ENCODE measurements at regions not wholly inside any gene's neighbourhood (a gene's known extent, or its start where the extent isn't known, plus 50 kb on each side); places are given as distances from the start of the nearest gene placed in this dataset.

- CTCF ChIA-PET: no interaction called here
- RAD21 ChIA-PET (ENCODE audit: low non-redundant PET in 1 of 2, low total read pairs in 2 of 2, uncharacterized antibody in 2 of 2, unreplicated experiment in 2 of 2): no interaction called here
- POLR2A ChIA-PET: no interaction called here
Observed at GRCh38 chr10:9219860-9220259, 1165.4 kb downstream of the GATA3 start.

More at GRCh38 chr10:9219860-9220259, 1165.4 kb downstream of the GATA3 start:
- TF ChIP-seq SIN3A (IDR thresholded peaks at IDR 0.05; ENCODE audit: low read depth) (no peak), CTCF (IDR thresholded peaks at IDR 0.05 in 2 of 3, conservative IDR thresholded peaks at IDR 0.05 in 1 of 3; ENCODE audit: borderline replicate concordance in 1 of 3, insufficient read depth in 1 of 3, low read depth in 2 of 3, low read length in 2 of 3) (no peak), REST (IDR thresholded peaks at IDR 0.05; ENCODE audit: low read depth) (no peak), EZH2 (IDR thresholded peaks at IDR 0.05) (no peak), ZBTB33 (IDR thresholded peaks at IDR 0.05; ENCODE audit: extremely low read depth, insufficient replicate concordance, low read length) (no peak), FOSL1 (IDR thresholded peaks at IDR 0.05; ENCODE audit: low read depth) (no peak)
- Histone ChIP-seq H3K27ac (ENCODE audit: low read depth, low read length) (no peak overlapping the region), H3K9ac (ENCODE audit: low read length) (no peak overlapping the region), H3K9me2 (ENCODE audit: insufficient read depth) (no peaks in the 10 kb centered on the region), H3K36me3 (ENCODE audit: control insufficient read depth in 1 of 2, insufficient read depth in 2 of 2, low read length in 2 of 2) (no peaks in the 10 kb centered on the region), H3K27me3 (ENCODE audit: insufficient read depth, low read length) (no peaks in the 10 kb centered on the region), H3K9me3 (ENCODE audit: control insufficient read depth in 1 of 2, insufficient read depth in 1 of 2, low read depth in 1 of 2, low read length in 2 of 2) (peaks cover 0 to 8% of the 10 kb centered on the region in 2 experiments; a peak in 2 of 4 replicates), H2AFZ (ENCODE audit: low read depth, low read length, poor library complexity, severe bottlenecking) (no peak overlapping the region), H4K20me1 (ENCODE audit: insufficient read depth) (no peaks in the 10 kb centered on the region), H3K4me3 (replicated peaks in 1 of 2; ENCODE audit: low read depth in 1 of 2, low read length in 2 of 2) (no peak overlapping the region), H3K79me2 (ENCODE audit: insufficient read depth, low read length) (no peaks in the 10 kb centered on the region), H3K4me2 (ENCODE audit: low read length) (no peak overlapping the region), H3K4me1 (ENCODE audit: control insufficient read depth in 1 of 2, insufficient read depth in 2 of 2, low read length in 2 of 2) (no peaks in the 10 kb centered on the region)
- DNase-seq (ENCODE audit: low read depth, low spot score) (no peak), ATAC-seq (no peak)
- no TSS peak for BruUV-seq (replicated peaks)
- intact Hi-C loops (cut with micrococcal nuclease): no loop called here

All from HCT116 (cell line).